Epithelial cell of proximal tubule (primary cell): ENCODE measurements at regions not wholly inside any gene's neighbourhood (a gene's known extent, or its start where the extent isn't known, plus 50 kb on each side); places are given as distances from the start of the nearest gene placed in this dataset.

Experiments used
- DNase-seq: peaks from one replicate; pipeline ENCODE4 v3.0.0-alpha.2; 2011; ENCODE audit warnings: low read depth
- H3K4me3 ChIP-seq: 2 replicates; pipeline ENCODE4 v1.5.1; 2011; ENCODE audit warnings: low read depth, mild to moderate bottlenecking, low read length
- TF ChIP-seq, protein P1 (sequence below): conservative IDR thresholded peaks from 2 replicates; pipeline ENCODE4 v1.5.1; 2012; ENCODE audit warnings: low read depth, mild to moderate bottlenecking, low read length

GRCh38 chr14:96741151-96741977 is 55.8 kb upstream of the VRK1 start:
- peak overlapping the region; percentile 58 for H3K4me3 ChIP-seq
- no peak for DNase-seq
- TF ChIP-seq, protein P1, sequence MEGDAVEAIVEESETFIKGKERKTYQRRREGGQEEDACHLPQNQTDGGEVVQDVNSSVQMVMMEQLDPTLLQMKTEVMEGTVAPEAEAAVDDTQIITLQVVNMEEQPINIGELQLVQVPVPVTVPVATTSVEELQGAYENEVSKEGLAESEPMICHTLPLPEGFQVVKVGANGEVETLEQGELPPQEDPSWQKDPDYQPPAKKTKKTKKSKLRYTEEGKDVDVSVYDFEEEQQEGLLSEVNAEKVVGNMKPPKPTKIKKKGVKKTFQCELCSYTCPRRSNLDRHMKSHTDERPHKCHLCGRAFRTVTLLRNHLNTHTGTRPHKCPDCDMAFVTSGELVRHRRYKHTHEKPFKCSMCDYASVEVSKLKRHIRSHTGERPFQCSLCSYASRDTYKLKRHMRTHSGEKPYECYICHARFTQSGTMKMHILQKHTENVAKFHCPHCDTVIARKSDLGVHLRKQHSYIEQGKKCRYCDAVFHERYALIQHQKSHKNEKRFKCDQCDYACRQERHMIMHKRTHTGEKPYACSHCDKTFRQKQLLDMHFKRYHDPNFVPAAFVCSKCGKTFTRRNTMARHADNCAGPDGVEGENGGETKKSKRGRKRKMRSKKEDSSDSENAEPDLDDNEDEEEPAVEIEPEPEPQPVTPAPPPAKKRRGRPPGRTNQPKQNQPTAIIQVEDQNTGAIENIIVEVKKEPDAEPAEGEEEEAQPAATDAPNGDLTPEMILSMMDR = peak; percentile 73

- H3K4me3 ChIP-seq = no peak overlapping the region
- DNase-seq = no peak
- TF ChIP-seq, protein P1 = no peak
Observed at GRCh38 chr14:96744262-96744661, 52.9 kb upstream of the VRK1 start.

DNA sequence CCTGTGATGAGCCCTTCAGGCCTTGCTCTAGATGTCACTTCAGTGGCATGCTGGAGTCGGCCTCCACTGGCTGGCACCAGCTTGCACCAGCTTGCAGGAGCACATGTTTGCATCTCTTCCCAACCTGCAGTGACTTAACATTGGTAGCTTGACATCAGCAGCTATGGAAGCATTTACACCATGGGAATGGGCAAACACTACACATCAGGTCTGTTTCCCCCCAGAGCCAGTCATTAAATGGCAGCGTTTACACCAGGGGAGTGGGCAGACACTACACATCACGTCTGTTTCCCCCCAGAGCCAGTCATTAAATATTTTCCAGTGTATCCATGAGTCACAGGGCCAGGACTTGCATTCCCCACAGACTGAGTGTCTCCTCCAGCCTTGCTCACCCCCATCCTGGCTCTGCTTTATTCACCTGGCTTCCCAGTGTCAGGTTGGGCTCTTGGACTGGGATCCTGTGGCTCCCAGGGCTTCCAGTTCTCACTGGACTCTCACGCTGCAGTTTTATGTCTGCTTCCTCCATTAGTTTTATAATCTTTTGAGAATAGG is 51.6 kb upstream of the VRK1 start:
- no peak for DNase-seq
- no peak overlapping the region for H3K4me3 ChIP-seq
- TF ChIP-seq, protein P1 = no peak

DNA sequence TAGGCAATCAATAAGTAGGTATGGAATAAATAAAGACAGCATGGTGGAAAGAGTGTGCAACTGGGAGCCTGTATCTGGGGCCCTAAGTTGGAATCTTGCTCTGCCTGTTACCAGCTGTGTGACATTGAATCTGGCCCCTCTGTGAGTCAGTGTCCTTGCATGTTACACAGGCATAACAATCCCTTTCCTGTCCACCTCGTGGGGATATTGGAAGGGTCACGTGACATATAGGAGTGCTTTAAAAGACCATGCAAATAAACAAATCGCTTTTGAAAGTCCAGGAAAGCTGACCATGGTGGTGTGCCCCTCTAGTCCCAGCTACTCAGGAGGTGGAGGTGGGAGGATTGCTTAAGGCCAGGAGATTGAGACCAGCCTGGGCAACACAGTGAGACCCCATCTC is 51.1 kb upstream of the VRK1 start:
- TF ChIP-seq, protein P1 = no peak

DNA sequence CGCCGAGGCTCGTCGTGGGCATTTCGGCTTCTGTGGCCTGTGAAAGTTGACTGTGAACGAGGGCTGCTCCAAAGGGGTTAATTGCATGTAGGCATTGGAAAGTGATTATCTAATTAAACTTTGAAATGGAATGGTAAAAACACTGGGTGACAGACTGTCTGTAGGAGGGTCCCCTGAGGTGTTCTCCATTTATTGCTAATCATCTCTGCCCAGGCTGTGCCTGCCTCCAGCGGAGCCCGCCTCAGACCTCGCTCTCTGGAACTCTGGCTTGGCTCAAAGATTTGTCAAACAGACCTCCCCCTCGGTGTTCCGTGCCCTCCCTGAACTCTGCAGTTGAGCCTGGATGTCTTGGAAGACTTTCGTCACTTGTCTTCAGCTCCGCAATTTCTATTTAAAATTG is 50.2 kb upstream of the VRK1 start:
- H3K4me3 ChIP-seq = no peak overlapping the region
- DNase-seq = no peak
- TF ChIP-seq, protein P1 = no peak

More for the DNA sequence above, 51.1 kb upstream of the VRK1 start:
- no peak overlapping the region for H3K4me3 ChIP-seq
- DNase-seq = no peak
